ENCODE measurements at regions not wholly inside any gene's neighbourhood (a gene's known extent, or its start where the extent isn't known, plus 50 kb on each side); places are given as distances from the start of the nearest gene placed in this dataset.

- BruUV-seq (replicated peaks) = no TSS peak
- in situ Hi-C loops (cut with HindIII; ENCODE audit: extremely low pct_ligation_motif_present, low pct_unique_long_range_greater_than_20kb) = no loop called here
- FAIRE-seq (no peak), ATAC-seq (peak; percentile 63), DNase-seq (ENCODE audit: low spot score) (no peak)
- Histone ChIP-seq H3K9me3 (ENCODE audit: low read length) (no peaks in the 10 kb centered on the region), H3K9ac (ENCODE audit: insufficient read depth, low read depth, low read length) (no peak overlapping the region), H3K36me3 (replicated peaks in 1 of 2; ENCODE audit: control insufficient read depth in 1 of 2, insufficient read depth in 2 of 2, low read length in 2 of 2) (no peaks in the 10 kb centered on the region), H3K4me2 (ENCODE audit: low read depth, low read length) (no peak overlapping the region), H2AFZ (ENCODE audit: low read length) (no peak overlapping the region), H3K4me1 (ENCODE audit: insufficient read depth, low read length) (peaks cover 22% of the 10 kb centered on the region), H3K27me3 (ENCODE audit: control insufficient read depth in 1 of 2, insufficient read depth in 2 of 2, low read length in 2 of 2) (peaks cover 7 to 55% of the 10 kb centered on the region in 2 experiments; a peak in 4 of 5 replicates), H3K79me2 (ENCODE audit: insufficient read depth, low read length) (no peaks in the 10 kb centered on the region), H3K27ac (ENCODE audit: extremely low read length, insufficient read depth, low read length) (no peak overlapping the region), H4K20me1 (ENCODE audit: insufficient read depth, low read length) (no peaks in the 10 kb centered on the region), H3K4me3 (replicated peaks in 1 of 3; ENCODE audit: insufficient read depth in 1 of 3, low read depth in 2 of 3, low read length in 3 of 3) (no peak overlapping the region)
- intact Hi-C loops (cut with micrococcal nuclease; ENCODE audit: unreplicated experiment) = no loop called here
- WGBS (ENCODE audit: low lambda C conversion rate) = 0% methylated on average over 3 of the region's 3 CpGs
- TF ChIP-seq CC2D1A (CRISPR knock-in tag; IDR thresholded peaks at IDR 0.05) = no peak
- TF ChIP-seq YEATS2 (CRISPR knock-in tag; IDR thresholded peaks at IDR 0.05; ENCODE audit: borderline replicate concordance) = no peak
- no peak for TF ChIP-seq IKZF5 (CRISPR knock-in tag; IDR thresholded peaks at IDR 0.05)
- TF ChIP-seq ZNF274 (CRISPR knock-in tag; IDR thresholded peaks at IDR 0.05) = no peak
- no peak for TF ChIP-seq ZBTB44 (CRISPR knock-in tag; IDR thresholded peaks at IDR 0.05)
- TF ChIP-seq TFDP1 (CRISPR knock-in tag; IDR thresholded peaks at IDR 0.05; ENCODE audit: borderline replicate concordance) = no peak
- ChIA-PET POLR2A (no interaction called here), CTCF (ENCODE audit: low intra/inter-chr PET ratio, low total read pairs) (no interaction called here)
These were observed 81.3 kb upstream of the NRXN3 start for GRCh38 chr14:78088916-78089315.

Measured in HepG2 (cell line).